SK-N-SH (cell line): ENCODE measurements at regions not wholly inside any gene's neighbourhood (a gene's known extent, or its start where the extent isn't known, plus 50 kb on each side); places are given as distances from the start of the nearest gene placed in this dataset.

Experiments used
- CTCF ChIA-PET: fragments of 300-600, 350-600 bp; formaldehyde crosslinking; extraction: SDS; loops from one replicate; lab custom pipeline; 2021; lab: Yijun Ruan, JAX
- POLR2A ChIA-PET: fragments of 350-600 bp; sonication (Branson Sonifier 250); formaldehyde crosslinking; extraction: SDS; loops from one replicate; lab custom pipeline; 2020; ENCODE audit warnings: antibody characterized with exemption, inconsistent platforms; lab: Yijun Ruan, JAX
- DNase-seq: peaks from one replicate; pipeline ENCODE4 v3.0.0; 2012
- H2AFZ ChIP-seq: fragments of 200-600 bp; sonication (generic); 2 replicates; pipeline ENCODE4 v1.8.1; 2016; ENCODE audit warnings: antibody characterized with exemption, mild to moderate bottlenecking, low read depth
- H3F3A ChIP-seq: fragments of 200-600 bp; sonication (generic); replicated peaks from 2 replicates; pipeline ENCODE3; 2016; ENCODE audit warnings: antibody characterized with exemption, mild to moderate bottlenecking; ENCODE audit not compliant: insufficient read depth
- H3K27ac ChIP-seq, 2 experiments: fragments of 200-500 bp in 1 of 2; fragments of 200-600 bp in 1 of 2; sonication (Bioruptor generic) in 1 of 2; sonication (generic), shearing (Covaris generic) in 1 of 2; 2 replicates each; pipeline versions ENCODE4 v1.5.1 to v1.6.1; 2014 to 2016; ENCODE audit warnings: low read depth in 2 of 2, inconsistent platforms in 1 of 2, low read length in 1 of 2, mild to moderate bottlenecking in 1 of 2, mixed read lengths in 1 of 2
- H3K27me3 ChIP-seq: fragments of 200-600 bp; sonication (generic), shearing (Covaris generic); 2 replicates; pipeline ENCODE4 v1.6.1; 2016; ENCODE audit warnings: mixed run types; ENCODE audit not compliant: insufficient read depth
- H3K36me3 ChIP-seq, 2 experiments: fragments of 200-500 bp in 1 of 2; fragments of 200-600 bp in 1 of 2; sonication (Bioruptor generic) in 1 of 2; sonication (generic) in 1 of 2; replicated peaks in 1 of 2; 2 replicates each; pipeline versions ENCODE3 to v1.5.1; 2014 to 2016; ENCODE audit warnings: low read length in 1 of 2, mild to moderate bottlenecking in 1 of 2; ENCODE audit not compliant: insufficient read depth in 2 of 2, control insufficient read depth in 1 of 2
- H3K4me1 ChIP-seq, 2 experiments: fragments of 200-500 bp in 1 of 2; fragments of 200-600 bp in 1 of 2; sonication (Bioruptor generic) in 1 of 2; sonication (generic), shearing (Covaris generic) in 1 of 2; 2 replicates each; pipeline versions ENCODE4 v1.5.1 to v1.6.1; 2014 to 2016; ENCODE audit warnings: low read depth in 1 of 2, low read length in 1 of 2, mixed run types in 1 of 2; ENCODE audit not compliant: insufficient read depth in 2 of 2, control insufficient read depth in 1 of 2
- H3K4me2 ChIP-seq: fragments of 200-600 bp; sonication (generic), shearing (Covaris generic); 2 replicates; pipeline ENCODE4 v1.6.1; 2017; ENCODE audit warnings: mixed run types
- H3K4me3 ChIP-seq, 2 experiments: fragments of 200-500 bp in 1 of 2; fragments of 200-600 bp in 1 of 2; sonication (Bioruptor generic) in 1 of 2; sonication (generic), shearing (Covaris generic) in 1 of 2; 2 replicates each; pipeline versions ENCODE4 v1.5.1 to v1.8.1; 2014 to 2016; ENCODE audit warnings: low read depth in 2 of 2, inconsistent platforms in 1 of 2, low read length in 1 of 2, mild to moderate bottlenecking in 1 of 2, mixed read lengths in 1 of 2, moderate library complexity in 1 of 2
- H3K79me2 ChIP-seq: fragments of 200-600 bp; sonication (generic); 2 replicates; pipeline ENCODE4 v1.8.1; 2017; ENCODE audit warnings: mild to moderate bottlenecking; ENCODE audit not compliant: insufficient read depth
- H3K9ac ChIP-seq: fragments of 200-600 bp; sonication (generic); 2 replicates; pipeline ENCODE4 v1.6.1; 2017; ENCODE audit warnings: mixed run types
- H3K9me2 ChIP-seq: fragments of 200-600 bp; sonication (generic); 2 replicates; pipeline ENCODE4 v1.6.1; 2017; ENCODE audit warnings: mixed run types
- H3K9me3 ChIP-seq: fragments of 200-600 bp; sonication (generic); 2 replicates; pipeline ENCODE4 v1.6.1; 2017; ENCODE audit warnings: mixed run types, mild to moderate bottlenecking, moderate library complexity
- H4K20me1 ChIP-seq: fragments of 200-600 bp; sonication (generic); 2 replicates; pipeline ENCODE4 v1.6.1; 2017; ENCODE audit warnings: mild to moderate bottlenecking, mixed run types; ENCODE audit not compliant: insufficient read depth
- EZH2phosphoT487 ChIP-seq: fragments of 200-600 bp; sonication (generic); IDR thresholded peaks from 2 replicates; pipeline ENCODE4 v1.6.1; 2017; ENCODE audit warnings: low read depth, mixed run types, mild to moderate bottlenecking, antibody characterized with exemption, moderate library complexity, borderline replicate concordance
- FOXJ3 ChIP-seq: sonication (generic); formaldehyde crosslinking; IDR thresholded peaks from 2 replicates; pipeline ENCODE4 v1.5.1; 2020; ENCODE audit warnings: mild to moderate bottlenecking, missing genetic modification reagents
- GATA2 ChIP-seq: sonication (generic); formaldehyde crosslinking; IDR thresholded peaks from 2 replicates; pipeline ENCODE4 v1.5.0; 2020; ENCODE audit warnings: mild to moderate bottlenecking, missing genetic modification reagents
- MEF2A ChIP-seq: IDR thresholded peaks from 2 replicates; pipeline ENCODE4 v1.4.0; 2012; ENCODE audit warnings: low read depth, borderline replicate concordance
- MXI1 ChIP-seq: IDR thresholded peaks from 2 replicates; pipeline ENCODE4 v1.6.1; 2012; ENCODE audit warnings: mild to moderate bottlenecking, low read depth, low read length, improper control_type of control experiment
- RXRA ChIP-seq: IDR thresholded peaks from 2 replicates; pipeline ENCODE4 v1.4.0; 2012; ENCODE audit warnings: low read depth, mild to moderate bottlenecking, borderline replicate concordance
- SMC3 ChIP-seq: IDR thresholded peaks from 2 replicates; pipeline ENCODE4 v1.6.1; 2012; ENCODE audit warnings: low read depth, low read length, improper control_type of control experiment
- TAF1 ChIP-seq: IDR thresholded peaks from 2 replicates; pipeline ENCODE4 v1.6.1; 2012; ENCODE audit warnings: low read depth, mild to moderate bottlenecking, low read length, moderate library complexity, borderline replicate concordance
- TCF12 ChIP-seq: IDR thresholded peaks from 2 replicates; pipeline ENCODE4 v1.4.0; 2012
- USF1 ChIP-seq: IDR thresholded peaks from 2 replicates; pipeline ENCODE4 v1.4.0; 2012; ENCODE audit warnings: low read depth, borderline replicate concordance
- WGBS: methylation state at CpG from one replicate; pipeline ENCODE4 v1.1.6; 2017; ENCODE audit warnings: low lambda C conversion rate; 5-methylcytosine and 5-hydroxymethylcytosine counted together
- TF ChIP-seq, protein P1 (sequence below): fragments of 150-350 bp; IDR thresholded peaks from 2 replicates; pipeline ENCODE4 v1.6.1; 2016; ENCODE audit warnings: mild to moderate bottlenecking, low read depth, low read length
- TF ChIP-seq, protein P2 (sequence below): fragments of 150-350 bp; IDR thresholded peaks from 2 replicates; pipeline ENCODE4 v1.6.1; 2017; ENCODE audit warnings: antibody characterized with exemption, low read length, low read depth, borderline replicate concordance

DNA sequence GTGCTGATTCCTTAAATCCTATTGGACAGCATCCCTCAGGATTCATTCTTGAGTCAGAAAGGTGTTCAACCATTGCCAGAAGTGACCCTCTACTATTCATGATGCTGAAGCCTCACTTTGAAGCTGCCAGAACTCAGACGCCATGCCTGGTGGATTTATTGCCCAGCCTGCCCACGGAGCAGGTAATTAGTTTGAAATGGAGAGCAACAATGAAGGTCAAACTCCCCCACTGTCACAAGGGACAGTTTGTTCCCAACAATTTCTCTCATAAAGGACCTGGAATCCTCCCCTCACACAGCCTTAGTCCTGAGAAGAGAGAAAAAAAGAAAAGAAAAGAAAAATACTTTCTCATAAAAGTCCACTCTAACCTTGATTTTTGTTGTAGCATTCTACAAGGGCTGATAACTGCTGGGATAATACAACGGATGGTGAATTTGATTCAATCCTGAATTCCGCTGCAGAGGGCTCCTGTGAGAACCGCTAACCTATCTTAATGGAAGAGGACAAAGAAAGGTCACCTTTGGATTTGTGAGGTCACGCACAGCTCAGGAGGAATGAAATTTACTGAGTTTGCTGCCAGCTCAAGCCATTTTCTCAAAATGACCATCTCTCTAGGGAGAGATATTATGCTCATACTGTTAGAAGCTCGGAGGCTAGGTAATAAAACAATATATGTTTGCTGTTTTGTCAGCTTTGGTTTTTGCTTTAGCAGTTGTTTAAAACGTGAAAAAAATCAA, 161.6 kb upstream of the SYN3 start:
- WGBS, result 19% methylated on average over 8 of the region's 8 CpGs
- H3K4me1 ChIP-seq, result no peaks in the 10 kb centered on the region
- no peak for TF ChIP-seq TCF12
- no peak for TF ChIP-seq MEF2A
- TF ChIP-seq MXI1, result no peak
- TF ChIP-seq, protein P1, sequence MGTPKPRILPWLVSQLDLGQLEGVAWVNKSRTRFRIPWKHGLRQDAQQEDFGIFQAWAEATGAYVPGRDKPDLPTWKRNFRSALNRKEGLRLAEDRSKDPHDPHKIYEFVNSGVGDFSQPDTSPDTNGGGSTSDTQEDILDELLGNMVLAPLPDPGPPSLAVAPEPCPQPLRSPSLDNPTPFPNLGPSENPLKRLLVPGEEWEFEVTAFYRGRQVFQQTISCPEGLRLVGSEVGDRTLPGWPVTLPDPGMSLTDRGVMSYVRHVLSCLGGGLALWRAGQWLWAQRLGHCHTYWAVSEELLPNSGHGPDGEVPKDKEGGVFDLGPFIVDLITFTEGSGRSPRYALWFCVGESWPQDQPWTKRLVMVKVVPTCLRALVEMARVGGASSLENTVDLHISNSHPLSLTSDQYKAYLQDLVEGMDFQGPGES, result no peak
- no peak for TF ChIP-seq GATA2 (CRISPR knock-in tag)
- no peak for TF ChIP-seq SMC3
- TF ChIP-seq, protein P2, sequence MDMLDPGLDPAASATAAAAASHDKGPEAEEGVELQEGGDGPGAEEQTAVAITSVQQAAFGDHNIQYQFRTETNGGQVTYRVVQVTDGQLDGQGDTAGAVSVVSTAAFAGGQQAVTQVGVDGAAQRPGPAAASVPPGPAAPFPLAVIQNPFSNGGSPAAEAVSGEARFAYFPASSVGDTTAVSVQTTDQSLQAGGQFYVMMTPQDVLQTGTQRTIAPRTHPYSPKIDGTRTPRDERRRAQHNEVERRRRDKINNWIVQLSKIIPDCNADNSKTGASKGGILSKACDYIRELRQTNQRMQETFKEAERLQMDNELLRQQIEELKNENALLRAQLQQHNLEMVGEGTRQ, result no peak
- TF ChIP-seq, all 33 proteins: peak for 0
- no peaks in the 10 kb centered on the region for H3F3A ChIP-seq
- no peaks in the 10 kb centered on the region for H3K9me2 ChIP-seq
- no peaks in the 10 kb centered on the region for H3K36me3 ChIP-seq
- H3K9me3 ChIP-seq, result no peaks in the 10 kb centered on the region
- DNase-seq, result no peak
- no peaks in the 10 kb centered on the region for H4K20me1 ChIP-seq
- CTCF ChIA-PET, result interaction anchor here (0.6 to 2.6 kb wide), 3 partner anchors 10 to 201 kb away, joined by 3 to 10 read pairs (median 6); no protein-coding TSS in a partner anchor
- POLR2A ChIA-PET, result no interaction called here
- H3K27me3 ChIP-seq, result no peaks in the 10 kb centered on the region
- H3K4me2 ChIP-seq, result no peak overlapping the region
- no peak overlapping the region for H2AFZ ChIP-seq
- H3K79me2 ChIP-seq, result no peaks in the 10 kb centered on the region
- H3K4me3 ChIP-seq, result no peak overlapping the region
- no peak overlapping the region for H3K27ac ChIP-seq
- H3K9ac ChIP-seq, result no peak overlapping the region

DNA sequence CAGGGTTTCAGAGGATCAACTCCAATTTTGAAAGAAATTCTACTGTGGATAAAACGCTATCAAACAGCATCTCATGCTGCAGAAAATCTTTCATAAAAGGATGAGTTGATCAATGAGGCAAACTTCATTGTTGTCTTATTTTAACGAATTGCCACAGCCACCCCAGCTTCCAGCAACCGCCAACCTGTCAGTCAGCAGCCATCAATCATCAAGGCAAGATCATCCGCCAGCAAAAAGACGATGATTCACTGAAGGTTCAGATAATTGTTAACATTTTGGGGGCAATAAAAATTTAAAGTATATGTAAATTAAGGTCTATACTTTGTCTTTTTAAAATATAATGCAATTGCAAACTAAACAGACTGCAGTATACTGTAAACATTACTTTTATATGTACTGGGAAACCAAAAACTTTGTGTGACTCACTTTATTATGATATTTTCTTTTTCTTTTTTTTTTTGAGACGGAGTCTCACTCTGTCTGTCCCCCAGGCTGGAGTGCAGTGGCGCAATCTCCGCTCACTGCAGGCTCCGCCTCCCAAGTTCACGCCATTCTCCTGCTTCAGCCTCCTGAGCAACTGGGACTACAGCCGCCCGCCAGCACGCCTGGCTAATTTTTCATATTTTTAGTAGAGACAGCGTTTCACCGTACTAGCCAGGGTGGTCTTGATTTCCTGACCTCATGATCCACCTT, 155.3 kb upstream of the SYN3 start:
- H4K20me1 ChIP-seq, result no peaks in the 10 kb centered on the region
- DNase-seq, result no peak
- no peaks in the 10 kb centered on the region for H3K79me2 ChIP-seq
- 53% methylated on average over 15 of the region's 15 CpGs for WGBS
- H3F3A ChIP-seq, result no peaks in the 10 kb centered on the region
- ChIA-PET POLR2A (no interaction called here), CTCF (interaction anchor here (1.1 to 5.1 kb wide), 2 partner anchors 15 to 197 kb away, joined by 5 to 61 read pairs; no protein-coding TSS in a partner anchor)
- no peaks in the 10 kb centered on the region for H3K36me3 ChIP-seq
- no peaks in the 10 kb centered on the region for H3K9me3 ChIP-seq
- no peaks in the 10 kb centered on the region for H3K9me2 ChIP-seq
- H3K9ac ChIP-seq, result no peak overlapping the region
- no peak overlapping the region for H3K4me3 ChIP-seq
- H3K27ac ChIP-seq, result no peak overlapping the region
- TF ChIP-seq GATA2 (CRISPR knock-in tag) (no peak), RXRA (no peak), TAF1 (no peak), EZH2phosphoT487 (no peak), USF1 (no peak), FOXJ3 (no peak)
- H3K4me2 ChIP-seq, result no peak overlapping the region
- H3K4me1 ChIP-seq, result no peaks in the 10 kb centered on the region
- no peaks in the 10 kb centered on the region for H3K27me3 ChIP-seq
- H2AFZ ChIP-seq, result no peak overlapping the region
